Keratinocyte (primary cell): ENCODE measurements at regions not wholly inside any gene's neighbourhood (a gene's known extent, or its start where the extent isn't known, plus 50 kb on each side); places are given as distances from the start of the nearest gene placed in this dataset.

Source experiments
- DNase-seq: peaks from one replicate; pipeline ENCODE4 v3.0.0-alpha.2; 2011; ENCODE audit warnings: low read depth, missing footprints, low spot score
- FAIRE-seq: peaks from 2 replicates; lab custom pipeline; 2011; peaks lifted over from hg19 to GRCh38; lab: Jason Lieb, UNC
- H2AFZ ChIP-seq: 2 replicates; pipeline ENCODE4 v1.6.0; 2012; ENCODE audit warnings: low read length, control low read depth, inconsistent platforms; ENCODE audit not compliant: control insufficient read depth
- H3K27ac ChIP-seq: 2 replicates; pipeline ENCODE4 v1.5.1; 2011; ENCODE audit warnings: low read length; ENCODE audit not compliant: control insufficient read depth, insufficient read depth
- H3K27me3 ChIP-seq: 3 replicates; pipeline ENCODE4 v1.6.0; 2011; ENCODE audit warnings: low read length; ENCODE audit not compliant: control insufficient read depth, insufficient read depth; ENCODE audit errors: extremely low read depth
- H3K36me3 ChIP-seq, 2 experiments: 2 replicates in 1 of 2; 3 replicates in 1 of 2; pipeline ENCODE4 v1.5.1; 2011; ENCODE audit warnings: low read length in 2 of 2, mild to moderate bottlenecking in 1 of 2; ENCODE audit not compliant: control insufficient read depth in 2 of 2, insufficient read depth in 2 of 2; ENCODE audit errors: extremely low read depth in 1 of 2
- H3K4me1 ChIP-seq: 3 replicates; pipeline ENCODE4 v1.5.1; 2011; ENCODE audit warnings: low read length; ENCODE audit not compliant: control insufficient read depth, insufficient read depth; ENCODE audit errors: extremely low read depth
- H3K4me2 ChIP-seq: 3 replicates; pipeline ENCODE4 v1.6.0; 2011; ENCODE audit warnings: low read depth, low read length; ENCODE audit not compliant: control insufficient read depth, insufficient read depth; ENCODE audit errors: extremely low read depth
- H3K4me3 ChIP-seq, 3 experiments: fragments of 200-600 bp in 1 of 3; sonication (generic) in 1 of 3; 2 replicates in 2 of 3; 3 replicates in 1 of 3; pipeline ENCODE4 v1.5.1; 2011 to 2016; ENCODE audit warnings: low read length in 3 of 3, mild to moderate bottlenecking in 3 of 3, control low read depth in 2 of 3, inconsistent platforms in 1 of 3, low read depth in 1 of 3, mixed read lengths in 1 of 3, mixed run types in 1 of 3, moderate library complexity in 1 of 3; ENCODE audit not compliant: control insufficient read depth in 2 of 3, insufficient read depth in 2 of 3; ENCODE audit errors: extremely low read depth in 1 of 3
- H3K79me2 ChIP-seq: 2 replicates; pipeline ENCODE4 v1.6.0; 2012; ENCODE audit warnings: low read length; ENCODE audit not compliant: control insufficient read depth, insufficient read depth
- H3K9ac ChIP-seq: 3 replicates; pipeline ENCODE4 v1.6.0; 2011; ENCODE audit warnings: low read length; ENCODE audit not compliant: control insufficient read depth, insufficient read depth; ENCODE audit errors: extremely low read depth
- H3K9me1 ChIP-seq: 3 replicates; pipeline ENCODE4 v1.6.0; 2011; ENCODE audit warnings: low read length; ENCODE audit not compliant: control insufficient read depth, insufficient read depth; ENCODE audit errors: extremely low read depth
- H3K9me3 ChIP-seq: 2 replicates; pipeline ENCODE4 v1.5.1; 2012; ENCODE audit warnings: low read depth, low read length; ENCODE audit not compliant: control insufficient read depth
- H4K20me1 ChIP-seq: 3 replicates; pipeline ENCODE4 v1.6.0; 2011; ENCODE audit warnings: low read length; ENCODE audit not compliant: control insufficient read depth, insufficient read depth; ENCODE audit errors: extremely low read depth
- EZH2 ChIP-seq: IDR thresholded peaks from one replicate; pipeline ENCODE4 v1.6.1; 2012; ENCODE audit warnings: inconsistent platforms, mild to moderate bottlenecking, low read length, moderate library complexity
- dilution Hi-C: fragments of 300-500 bp; cut with MboI; formaldehyde crosslinking; loops from one replicate; pipeline ENCODE4 v1.7.0; 2020; ENCODE audit warnings: low sequenced_read_pairs; ENCODE audit not compliant: extremely low pct_ligation_motif_present
- TF ChIP-seq, protein P1 (sequence below), 3 experiments: IDR thresholded peaks in 1 of 3; conservative IDR thresholded peaks in 1 of 3; optimal IDR thresholded peaks in 1 of 3; 2 replicates in 2 of 3; 3 replicates in 1 of 3; pipeline versions ENCODE3 to v1.5.1; 2011; ENCODE audit warnings: low read length in 3 of 3, mild to moderate bottlenecking in 3 of 3, moderate library complexity in 2 of 3, control low read depth in 1 of 3, inconsistent platforms in 1 of 3; ENCODE audit not compliant: insufficient read depth in 2 of 3; ENCODE audit errors: extremely low read depth in 1 of 3

- Histone ChIP-seq H3K9me1 (no peaks in the 10 kb centered on the region), H3K9ac (no peak overlapping the region), H3K9me3 (no peaks in the 10 kb centered on the region), H3K27me3 (no peaks in the 10 kb centered on the region), H3K36me3 (no peaks in the 10 kb centered on the region), H3K27ac (no peak overlapping the region), H3K79me2 (no peaks in the 10 kb centered on the region), H2AFZ (no peak overlapping the region), H3K4me2 (no peak overlapping the region), H3K4me3 (no peak overlapping the region), H4K20me1 (no peaks in the 10 kb centered on the region), H3K4me1 (no peaks in the 10 kb centered on the region)
- no peak for DNase-seq
- FAIRE-seq = no peak
- dilution Hi-C loops = no loop called here
- no peak for TF ChIP-seq EZH2
- TF ChIP-seq, protein P1, sequence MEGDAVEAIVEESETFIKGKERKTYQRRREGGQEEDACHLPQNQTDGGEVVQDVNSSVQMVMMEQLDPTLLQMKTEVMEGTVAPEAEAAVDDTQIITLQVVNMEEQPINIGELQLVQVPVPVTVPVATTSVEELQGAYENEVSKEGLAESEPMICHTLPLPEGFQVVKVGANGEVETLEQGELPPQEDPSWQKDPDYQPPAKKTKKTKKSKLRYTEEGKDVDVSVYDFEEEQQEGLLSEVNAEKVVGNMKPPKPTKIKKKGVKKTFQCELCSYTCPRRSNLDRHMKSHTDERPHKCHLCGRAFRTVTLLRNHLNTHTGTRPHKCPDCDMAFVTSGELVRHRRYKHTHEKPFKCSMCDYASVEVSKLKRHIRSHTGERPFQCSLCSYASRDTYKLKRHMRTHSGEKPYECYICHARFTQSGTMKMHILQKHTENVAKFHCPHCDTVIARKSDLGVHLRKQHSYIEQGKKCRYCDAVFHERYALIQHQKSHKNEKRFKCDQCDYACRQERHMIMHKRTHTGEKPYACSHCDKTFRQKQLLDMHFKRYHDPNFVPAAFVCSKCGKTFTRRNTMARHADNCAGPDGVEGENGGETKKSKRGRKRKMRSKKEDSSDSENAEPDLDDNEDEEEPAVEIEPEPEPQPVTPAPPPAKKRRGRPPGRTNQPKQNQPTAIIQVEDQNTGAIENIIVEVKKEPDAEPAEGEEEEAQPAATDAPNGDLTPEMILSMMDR (optimal IDR thresholded peaks at IDR 0.05 in 1 of 3, IDR thresholded peaks at IDR 0.05 in 1 of 3, conservative IDR thresholded peaks at IDR 0.05 in 1 of 3; ENCODE audit: extremely low read depth in 1 of 3, insufficient read depth in 2 of 3, low read length in 3 of 3) = no peak
These were observed 444.6 kb downstream of the GASK1B start for GRCh38 chr4:157728215-157728614.

- no peak for DNase-seq
- TF ChIP-seq, protein P1 (optimal IDR thresholded peaks at IDR 0.05 in 1 of 3, IDR thresholded peaks at IDR 0.05 in 1 of 3, conservative IDR thresholded peaks at IDR 0.05 in 1 of 3; ENCODE audit: extremely low read depth in 1 of 3, insufficient read depth in 2 of 3, low read length in 3 of 3) = no peak
- no peak for TF ChIP-seq EZH2
- H2AFZ ChIP-seq = no peak overlapping the region
- H3K36me3 ChIP-seq = no peaks in the 10 kb centered on the region
- no peak overlapping the region for H3K9ac ChIP-seq
- H3K9me1 ChIP-seq = no peaks in the 10 kb centered on the region
- H4K20me1 ChIP-seq = no peaks in the 10 kb centered on the region
- FAIRE-seq = no peak
- no peak overlapping the region for H3K27ac ChIP-seq
- H3K79me2 ChIP-seq = no peaks in the 10 kb centered on the region
- H3K4me1 ChIP-seq = no peaks in the 10 kb centered on the region
- H3K4me3 ChIP-seq = no peak overlapping the region
- dilution Hi-C loops = no loop called here
- no peaks in the 10 kb centered on the region for H3K9me3 ChIP-seq
- no peaks in the 10 kb centered on the region for H3K27me3 ChIP-seq
- H3K4me2 ChIP-seq = no peak overlapping the region
These were observed 445.7 kb downstream of the GASK1B start for GRCh38 chr4:157727163-157727562.
